HG03159 (cell line): ENCODE measurements at regions not wholly inside any gene's neighbourhood (a gene's known extent, or its start where the extent isn't known, plus 50 kb on each side); places are given as distances from the start of the nearest gene placed in this dataset.
"Not testable (repeated sequence)": the region's sequence is repeated elsewhere in the genome, so short reads cannot be mapped to it uniquely, and the experiment has no call there.

Experiments used
- ATAC-seq: cut with Tn5 transposase; IDR thresholded peaks from one replicate; pipeline ENCODE4 v1.9.1; 2021; ENCODE audit warnings: mild to moderate bottlenecking, moderate library complexity; ENCODE audit not compliant: unreplicated experiment

GRCh38 chr10:80855348-80855971 lies 317.8 kb downstream of the SH2D4B start:
- ATAC-seq = peak; percentile 61

GRCh38 chr10:80856186-80856585 lies 318.5 kb downstream of the SH2D4B start:
- no peak for ATAC-seq

DNA sequence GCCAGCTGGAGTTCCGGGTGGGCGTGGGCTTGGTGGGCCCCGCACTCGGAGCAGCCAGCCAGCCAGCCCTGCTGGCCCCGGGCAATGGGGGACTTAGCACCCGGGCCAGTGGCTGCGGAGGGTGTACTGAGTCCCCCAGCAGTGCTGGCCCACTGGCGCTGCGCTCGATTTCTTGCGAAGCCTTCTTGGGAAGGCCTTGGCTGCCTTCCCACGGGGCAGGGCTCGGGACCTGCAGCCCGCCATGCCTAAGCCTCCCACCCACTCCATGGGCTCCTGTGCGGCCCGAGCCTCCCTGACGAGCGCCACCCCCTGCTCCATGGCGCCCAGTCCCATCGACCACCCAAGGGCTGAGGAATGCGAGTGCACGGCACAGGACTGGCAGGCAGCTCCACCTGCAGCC lies 321.6 kb downstream of the SH2D4B start:
- ATAC-seq = not testable (repeated sequence)

- no peak for ATAC-seq
Measured at GRCh38 chr10:80860719-80861118, 323.0 kb downstream of the SH2D4B start.

- ATAC-seq = no peak
Measured at GRCh38 chr10:80861882-80862281, 324.2 kb downstream of the SH2D4B start.

DNA sequence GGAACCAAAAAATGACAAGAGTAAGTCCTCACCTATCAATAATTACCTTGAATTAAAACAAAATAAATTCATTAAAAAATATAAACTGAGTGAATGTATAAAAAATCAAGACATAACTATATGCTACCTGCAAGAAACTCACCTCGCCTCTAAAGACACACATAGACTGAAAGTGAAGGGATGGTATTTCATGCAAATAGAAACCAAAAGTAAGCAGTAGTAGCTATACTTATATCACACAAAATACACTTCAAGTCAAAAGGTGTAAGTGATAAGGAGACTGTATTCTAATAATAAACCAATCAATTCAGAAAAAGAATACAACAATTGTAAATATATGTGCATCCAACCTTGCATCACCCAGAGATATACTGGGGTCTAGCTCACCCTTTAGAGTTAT lies 332.6 kb downstream of the SH2D4B start:
- ATAC-seq = peak; percentile 90

DNA sequence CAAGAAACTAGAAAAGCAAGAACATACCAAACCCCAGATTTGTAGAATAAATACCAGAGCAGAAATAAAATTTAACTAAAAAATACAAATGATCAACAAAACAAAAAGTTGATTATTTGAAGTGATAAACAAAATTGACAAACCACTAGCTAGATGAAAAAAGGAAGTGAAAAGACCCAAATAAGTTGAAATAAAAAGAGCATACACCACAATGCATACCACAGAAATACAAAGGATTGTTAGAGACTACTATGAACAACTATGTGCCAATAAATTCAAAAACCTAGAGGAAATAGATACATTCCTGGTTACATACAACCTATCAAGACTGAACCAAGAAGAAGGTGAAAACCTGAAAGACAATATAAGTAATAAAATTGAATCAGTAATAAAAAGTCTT lies 333.4 kb downstream of the SH2D4B start:
- ATAC-seq = peak; percentile 71

DNA sequence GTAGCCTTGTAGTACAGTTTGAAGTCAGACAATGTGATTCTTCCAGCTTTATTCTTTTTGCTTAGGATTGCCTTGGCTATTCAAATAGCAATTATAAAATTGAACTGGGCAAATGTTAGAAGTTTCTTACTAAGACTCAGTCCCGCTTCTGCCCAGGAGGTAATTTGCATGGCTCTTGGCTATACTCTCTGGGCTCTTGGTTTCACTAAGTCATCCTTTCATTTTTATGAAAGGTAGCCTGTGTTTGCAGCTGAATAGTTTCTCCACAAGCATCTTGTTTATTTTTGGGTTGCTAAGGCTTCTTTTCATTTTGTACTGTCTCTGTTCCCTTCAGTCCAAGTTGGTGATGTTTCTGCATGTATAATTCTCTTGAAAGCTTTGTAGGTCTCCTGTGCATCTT lies 340.6 kb downstream of the SH2D4B start:
- ATAC-seq = peak; percentile 70

DNA sequence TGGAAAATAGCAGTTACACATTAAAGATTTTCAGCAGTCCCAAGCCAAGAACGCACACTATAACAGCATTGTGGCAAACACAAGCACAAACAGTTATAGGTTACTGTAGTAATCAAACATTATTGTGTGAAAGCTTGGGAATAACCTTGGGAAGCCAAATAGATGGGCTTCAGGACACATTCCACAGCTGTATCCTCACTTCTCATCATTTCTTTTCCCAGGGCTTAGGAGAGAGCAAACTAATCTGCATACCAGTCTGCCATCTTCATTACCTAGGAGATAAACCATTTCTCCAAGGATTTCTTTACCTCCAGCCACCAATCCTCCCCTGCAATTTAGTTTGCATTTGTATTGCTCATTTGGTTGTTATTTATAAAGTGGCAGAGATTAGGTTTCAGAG lies 352.4 kb downstream of the SH2D4B start:
- no peak for ATAC-seq

- ATAC-seq = no peak
Measured at GRCh38 chr10:80893256-80893655, 355.6 kb downstream of the SH2D4B start.

DNA sequence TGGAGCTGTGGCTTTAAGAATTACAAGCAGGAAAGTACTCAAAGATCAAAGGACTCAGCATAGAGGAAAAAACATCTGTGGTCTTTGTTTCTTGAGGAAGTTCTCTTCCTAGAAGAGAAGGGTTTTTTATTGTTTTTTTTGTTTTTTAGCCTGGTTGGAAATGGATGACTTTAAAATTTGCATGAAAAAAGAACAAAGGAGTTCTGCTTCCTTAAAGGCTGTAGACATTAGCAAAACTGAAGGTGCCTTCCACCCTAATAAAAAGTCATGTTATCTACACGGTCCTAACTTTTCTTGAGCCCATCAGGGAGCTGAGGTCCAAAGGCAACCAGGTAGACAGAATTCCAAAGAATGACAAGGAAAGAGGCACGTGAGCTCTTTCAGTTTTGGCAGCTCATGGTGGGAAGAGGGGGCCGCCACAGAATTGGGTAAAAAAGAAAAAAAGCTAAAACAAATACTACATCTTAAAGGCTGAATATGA lies 356.6 kb downstream of the SH2D4B start:
- ATAC-seq = no peak

DNA sequence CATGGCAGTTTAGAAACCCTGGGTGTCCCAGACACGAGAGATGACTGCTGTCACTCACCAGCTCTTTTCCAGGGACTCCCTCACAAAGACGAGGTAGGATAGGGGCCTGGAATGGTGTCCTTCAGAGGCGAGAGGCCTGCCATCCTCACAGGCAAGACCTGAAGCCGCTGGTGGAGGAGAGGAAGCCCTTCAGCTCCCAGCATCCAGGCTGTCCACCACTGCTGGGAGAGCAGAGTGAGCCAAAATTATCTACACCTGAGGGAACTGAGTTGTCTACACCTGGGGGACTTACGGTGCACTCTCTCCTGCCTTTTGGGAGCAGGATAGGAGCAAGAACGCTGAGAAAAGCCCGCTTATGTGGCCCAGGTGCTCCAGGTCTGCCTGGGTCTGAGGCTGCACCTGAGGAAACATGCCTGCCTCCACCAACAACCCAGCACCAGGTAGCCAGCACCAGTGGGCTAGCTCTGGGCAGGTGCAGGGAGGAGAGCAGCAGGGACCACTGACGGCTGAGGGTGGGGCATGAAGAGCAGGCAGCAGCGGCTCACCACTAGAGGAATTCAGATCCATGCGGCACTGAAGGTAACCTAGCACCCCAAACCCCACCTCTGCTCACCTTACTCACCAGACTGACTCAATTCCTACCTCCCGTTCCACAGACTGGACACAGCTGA lies 357.2 kb downstream of the SH2D4B start:
- no peak for ATAC-seq

DNA sequence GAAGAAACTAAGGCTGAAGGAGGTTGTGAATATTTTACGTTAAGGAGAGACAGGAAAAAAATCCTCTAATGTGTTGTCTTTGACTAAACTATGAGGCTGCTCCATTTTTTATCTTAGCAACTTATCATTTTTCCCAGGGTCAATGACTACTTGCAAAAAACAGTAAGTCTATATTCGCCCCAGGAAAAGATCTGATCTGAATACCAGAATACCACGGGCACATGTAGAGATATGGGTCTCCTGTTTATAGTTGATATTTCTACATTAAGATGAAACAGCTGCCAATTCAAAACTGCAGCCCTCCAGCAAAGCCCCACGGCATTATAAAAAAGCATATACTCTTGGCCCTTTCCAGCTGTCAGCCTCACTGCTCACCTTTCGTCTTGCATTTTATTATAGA lies 358.4 kb downstream of the SH2D4B start:
- no peak for ATAC-seq

DNA sequence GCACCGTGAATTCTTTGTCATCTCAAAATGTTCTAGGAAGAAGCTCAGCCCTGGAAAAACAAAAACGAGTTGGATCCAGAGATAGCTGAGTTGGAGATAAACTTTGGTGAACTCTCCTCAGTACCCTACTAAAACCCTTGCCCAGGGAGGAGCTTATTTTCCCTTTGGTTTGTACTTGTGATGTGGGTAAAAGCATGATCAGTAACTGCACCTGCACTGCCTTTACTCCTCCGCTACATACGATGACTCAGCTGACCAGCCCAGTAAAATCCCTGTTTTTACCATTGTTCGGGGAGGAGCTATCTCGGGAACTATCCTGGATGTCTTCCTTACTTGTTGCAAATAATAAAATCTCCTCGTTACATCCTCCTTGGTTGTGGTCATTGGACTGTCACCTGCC lies 359.3 kb downstream of the SH2D4B start:
- ATAC-seq = no peak

DNA sequence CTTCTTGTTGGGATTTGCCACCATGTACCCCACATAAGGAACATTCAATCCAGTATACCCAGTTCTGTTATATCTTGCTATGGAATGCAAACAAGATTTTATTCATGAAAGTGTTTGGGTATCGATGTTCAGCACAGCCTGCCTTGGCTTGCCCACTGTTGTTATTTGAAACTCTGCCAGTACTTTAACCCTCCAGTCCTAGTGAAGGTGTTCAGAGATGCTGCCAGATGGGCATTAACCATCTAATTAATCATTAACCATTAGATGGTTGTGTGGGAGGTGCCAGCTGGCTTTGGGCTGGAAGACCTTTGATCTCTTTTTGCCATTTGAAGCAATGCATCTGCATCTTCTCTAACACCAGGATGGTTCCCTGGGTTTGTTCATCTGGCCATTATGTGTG lies 363.0 kb downstream of the SH2D4B start:
- no peak for ATAC-seq

- no peak for ATAC-seq
Measured at GRCh38 chr10:80908611-80909010, 370.9 kb downstream of the SH2D4B start.

DNA sequence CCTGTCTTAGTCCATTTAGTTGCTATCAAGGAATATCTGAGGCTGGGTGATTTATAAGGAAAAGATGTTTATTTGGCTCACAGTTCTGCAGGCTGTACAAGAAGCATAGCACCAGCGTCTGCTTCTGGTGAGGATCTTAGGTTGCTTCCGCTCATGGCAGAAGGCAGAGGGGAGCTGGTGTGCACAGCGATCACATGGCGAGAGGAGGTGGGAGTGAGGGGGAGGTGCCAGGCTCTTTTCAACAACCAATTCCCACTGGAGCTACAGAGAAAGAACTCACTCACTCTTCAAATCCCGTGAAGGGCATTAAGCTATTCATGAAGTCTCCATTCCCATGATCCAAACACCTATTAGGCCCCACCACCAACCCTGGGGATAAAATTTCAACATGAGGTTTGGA lies 371.6 kb downstream of the SH2D4B start:
- no peak for ATAC-seq

DNA sequence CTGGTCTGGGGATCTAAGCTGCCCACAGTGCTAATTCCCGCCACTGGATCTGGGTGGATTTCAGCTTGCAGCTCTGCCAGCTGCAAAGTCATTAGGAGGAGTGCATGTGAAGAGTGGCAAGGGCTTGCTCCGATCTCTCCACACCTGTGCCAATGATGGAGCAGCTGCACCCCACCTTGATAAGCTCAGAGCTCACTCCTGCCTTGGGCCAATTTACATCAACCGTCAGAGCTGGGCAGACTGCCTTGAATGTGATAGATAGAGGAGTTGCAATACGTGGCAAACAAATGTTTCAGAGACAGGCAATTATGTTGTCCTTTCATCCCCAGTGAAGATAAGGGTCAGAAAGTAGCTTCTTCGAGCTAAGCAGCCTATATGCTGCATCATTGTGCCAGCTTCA lies 379.9 kb downstream of the SH2D4B start:
- no peak for ATAC-seq

- no peak for ATAC-seq
Measured at GRCh38 chr10:80921032-80921431, 383.3 kb downstream of the SH2D4B start.

DNA sequence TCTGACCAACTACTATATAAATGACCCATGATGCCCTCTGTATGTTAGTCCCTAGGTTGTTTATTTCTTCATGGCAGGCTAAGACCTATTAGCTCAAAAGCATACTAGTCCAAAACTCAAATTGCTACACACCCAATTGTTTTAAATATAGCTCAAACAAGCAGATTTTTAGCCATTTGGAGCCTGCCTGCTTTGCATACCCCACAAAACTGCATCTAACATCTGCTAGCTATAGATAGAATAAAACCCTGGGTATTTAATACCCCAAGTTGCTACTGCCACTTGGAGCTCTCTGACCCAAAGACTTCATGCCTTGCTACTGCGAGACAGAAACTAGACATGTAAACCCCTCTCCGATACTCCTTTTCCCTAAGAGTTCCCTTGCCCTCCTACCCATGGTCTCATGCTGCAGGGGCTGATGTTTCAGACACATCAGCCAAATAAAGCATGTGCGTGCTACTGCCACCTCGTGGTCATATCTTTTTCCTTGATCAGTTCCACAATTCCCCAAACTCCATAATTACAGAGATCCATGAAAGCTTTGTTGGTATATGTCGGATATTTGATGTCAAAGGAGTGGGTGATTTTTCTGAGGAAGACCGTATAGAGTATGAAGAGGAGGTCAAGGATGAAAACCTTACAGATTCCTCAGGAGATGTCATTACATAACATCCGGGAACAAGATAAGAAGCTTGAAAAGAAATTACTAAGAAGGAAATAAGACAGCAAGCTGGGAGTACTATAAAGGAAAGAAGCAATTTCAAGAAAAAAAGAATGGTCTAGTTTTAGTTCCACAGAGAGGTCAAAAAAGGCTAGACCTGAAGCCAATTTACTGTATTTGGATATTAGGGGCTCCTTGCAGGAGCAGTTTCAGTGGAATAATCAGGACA lies 386.6 kb downstream of the SH2D4B start:
- peak; percentile 65 for ATAC-seq

DNA sequence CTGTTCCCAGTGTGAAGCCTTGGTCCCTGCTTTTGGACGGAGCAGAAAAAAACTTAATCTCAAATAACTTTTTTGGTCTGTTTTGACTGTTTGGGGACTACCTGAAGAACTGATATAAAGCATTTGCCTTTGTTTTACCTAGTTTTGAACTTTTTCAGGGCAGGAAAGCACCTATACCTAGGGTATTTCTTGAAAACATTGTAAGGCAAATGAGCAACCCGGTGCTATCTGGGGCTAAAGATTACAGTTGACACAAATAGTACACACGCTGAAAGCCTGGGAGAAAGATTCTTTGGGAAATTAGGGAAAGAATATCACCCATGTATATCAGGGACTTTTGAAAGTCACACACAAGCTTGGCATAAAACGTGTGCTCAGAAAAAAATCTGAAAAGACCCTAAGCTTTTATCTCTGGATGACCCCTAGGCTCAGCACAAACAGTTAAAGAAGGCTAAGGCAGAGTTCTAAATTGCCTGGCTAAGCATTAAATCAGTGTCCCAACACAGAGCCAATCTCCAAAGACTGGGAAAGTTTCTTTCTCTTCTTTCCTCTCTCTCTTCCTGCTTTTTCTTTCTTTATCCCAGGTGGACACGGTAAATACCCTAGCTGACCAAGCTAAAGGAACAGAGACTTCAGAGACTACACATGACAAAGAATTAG lies 389.8 kb downstream of the SH2D4B start:
- no peak for ATAC-seq
